Thyroid gland (tissue), 4 donors: ENCODE measurements at regions not wholly inside any gene's neighbourhood (a gene's known extent, or its start where the extent isn't known, plus 50 kb on each side); places are given as distances from the start of the nearest gene placed in this dataset.

Experiments
- CTCF ChIP-seq, 6 experiments: fragments of 200-600 bp in 3 of 6; fragments of 450-650 bp in 3 of 6; sonication (generic) in 3 of 6; IDR thresholded peaks; one replicate each; pipeline ENCODE4 v1.5.1; 2016 to 2019; ENCODE audit warnings: antibody characterized with exemption in 6 of 6, mild to moderate bottlenecking in 2 of 6, inconsistent platforms in 1 of 6, moderate library complexity in 1 of 6
- POLR2A ChIP-seq, 2 donors: fragments of 450-650 bp; IDR thresholded peaks; one replicate each; pipeline ENCODE4 v1.6.1; 2017; ENCODE audit warnings: antibody characterized with exemption in 2 of 2, mild to moderate bottlenecking in 2 of 2, moderate library complexity in 1 of 2

- TF ChIP-seq CTCF (IDR thresholded peaks at IDR 0.05) (no peak), POLR2A (IDR thresholded peaks at IDR 0.05) (no peak)
Observed at GRCh38 chr10:43735907-43736306, 87.2 kb upstream of the ZNF32 start.
